ENCODE measurements at regions not wholly inside any gene's neighbourhood (a gene's known extent, or its start where the extent isn't known, plus 50 kb on each side); places are given as distances from the start of the nearest gene placed in this dataset.

DNA sequence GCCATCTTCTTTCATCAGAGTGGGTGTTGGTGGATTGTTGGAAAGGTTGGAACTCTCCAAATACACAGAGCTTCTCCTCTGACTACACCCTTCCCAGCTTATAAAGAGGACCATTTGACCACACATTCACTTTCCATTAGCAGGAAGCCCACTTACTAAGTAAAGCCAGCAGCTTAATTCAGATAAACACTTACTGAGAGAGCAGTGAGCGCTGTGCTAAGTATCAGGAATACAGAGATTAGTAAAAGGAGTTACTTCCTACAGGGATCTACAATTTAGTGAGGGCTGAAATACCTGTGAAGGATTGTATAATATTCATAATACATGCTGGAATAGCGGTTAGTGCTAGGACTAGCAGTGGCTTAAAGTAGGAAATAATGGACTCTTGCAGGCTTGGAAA is 343.0 kb downstream of the NYAP2 start:
- Histone ChIP-seq H3K9ac (ENCODE audit: low read depth in 1 of 2, low read length in 2 of 2) (no peak overlapping the region), H3K9me3 (ENCODE audit: control insufficient read depth in 4 of 4, low read length in 3 of 4) (no peaks in the 10 kb centered on the region), H3K36me3 (ENCODE audit: control insufficient read depth in 4 of 4, insufficient read depth in 3 of 4, low read depth in 1 of 4, low read length in 3 of 4) (no peaks in the 10 kb centered on the region), H3K4me3 (ENCODE audit: low read depth in 1 of 3, low read length in 3 of 3) (no peak overlapping the region), H3K4me1 (ENCODE audit: control insufficient read depth in 4 of 4, insufficient read depth in 4 of 4, low read length in 3 of 4) (no peaks in the 10 kb centered on the region), H3K27me3 (ENCODE audit: control insufficient read depth in 4 of 4, insufficient read depth in 4 of 4, low read length in 3 of 4) (no peaks in the 10 kb centered on the region), H3K27ac (ENCODE audit: low read depth in 1 of 2, low read length in 2 of 2) (no peak overlapping the region)
- no peak for DNase-seq (ENCODE audit: low spot score)
- TF ChIP-seq EGR1 (IDR thresholded peaks at IDR 0.05; ENCODE audit: low read depth in 2 of 2) = no peak
- WGBS = 90% methylated on average over 2 of the region's 2 CpGs

DNA sequence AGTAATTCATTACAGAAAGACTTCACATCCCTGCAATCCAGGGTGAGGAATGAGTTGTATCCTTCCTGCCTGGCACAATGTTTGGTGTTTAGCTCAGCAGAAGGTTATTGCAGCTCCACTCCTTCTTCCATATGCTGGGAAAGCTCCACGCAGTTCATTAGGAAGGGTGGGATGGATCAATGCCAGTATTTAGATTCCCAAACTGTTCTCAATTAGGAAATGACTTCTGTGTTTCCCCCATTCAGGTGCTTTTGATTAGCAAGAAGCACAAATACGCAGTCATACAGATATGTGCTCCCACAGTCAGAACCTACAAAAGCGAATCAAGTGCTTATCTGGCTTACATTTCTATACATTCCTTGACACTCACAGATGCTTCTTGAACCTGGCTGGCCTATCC is 340.6 kb downstream of the NYAP2 start:
- H3K9ac ChIP-seq (ENCODE audit: low read depth in 1 of 2, low read length in 2 of 2) = no peak overlapping the region
- DNase-seq (ENCODE audit: low spot score) = no peak
- no peaks in the 10 kb centered on the region for H3K4me1 ChIP-seq (ENCODE audit: control insufficient read depth in 4 of 4, insufficient read depth in 4 of 4, low read length in 3 of 4)
- H3K27me3 ChIP-seq (ENCODE audit: control insufficient read depth in 4 of 4, insufficient read depth in 4 of 4, low read length in 3 of 4) = peaks cover 0 to under 1% (median 0%) of the 10 kb centered on the region in 4 donors
- 85% methylated on average over 3 of the region's 3 CpGs for WGBS
- no peak overlapping the region for H3K4me3 ChIP-seq (ENCODE audit: low read depth in 1 of 3, low read length in 3 of 3)
- TF ChIP-seq TAF1 (conservative IDR thresholded peaks at IDR 0.05) (no peak), HNF4G (IDR thresholded peaks at IDR 0.05) (no peak), REST (IDR thresholded peaks at IDR 0.05) (no peak), SP1 (IDR thresholded peaks at IDR 0.05) (no peak)
- H3K27ac ChIP-seq (ENCODE audit: low read depth in 1 of 2, low read length in 2 of 2) = no peak overlapping the region
- H3K36me3 ChIP-seq (ENCODE audit: control insufficient read depth in 4 of 4, insufficient read depth in 3 of 4, low read depth in 1 of 4, low read length in 3 of 4) = no peaks in the 10 kb centered on the region
- H3K9me3 ChIP-seq (ENCODE audit: control insufficient read depth in 4 of 4, low read length in 3 of 4) = no peaks in the 10 kb centered on the region

GRCh38 chr2:225739328-225739727 is 339.8 kb downstream of the NYAP2 start:
- Histone ChIP-seq H3K27me3 (ENCODE audit: control insufficient read depth in 4 of 4, insufficient read depth in 4 of 4, low read length in 3 of 4) (peaks cover 0 to 5% (median 0%) of the 10 kb centered on the region in 4 donors), H3K4me1 (ENCODE audit: control insufficient read depth in 4 of 4, insufficient read depth in 4 of 4, low read length in 3 of 4) (no peaks in the 10 kb centered on the region), H3K9me3 (ENCODE audit: control insufficient read depth in 4 of 4, low read length in 3 of 4) (no peaks in the 10 kb centered on the region), H3K27ac (ENCODE audit: low read depth in 1 of 2, low read length in 2 of 2) (no peak overlapping the region), H3K9ac (ENCODE audit: low read depth in 1 of 2, low read length in 2 of 2) (no peak overlapping the region), H3K4me3 (ENCODE audit: low read depth in 1 of 3, low read length in 3 of 3) (no peak overlapping the region), H3K36me3 (ENCODE audit: control insufficient read depth in 4 of 4, insufficient read depth in 3 of 4, low read depth in 1 of 4, low read length in 3 of 4) (no peaks in the 10 kb centered on the region)
- no peak for TF ChIP-seq REST (IDR thresholded peaks at IDR 0.05)
- TF ChIP-seq EGR1 (IDR thresholded peaks at IDR 0.05; ENCODE audit: low read depth in 2 of 2) = no peak
- DNase-seq (ENCODE audit: low spot score) = no peak
- 89% methylated on average over 2 of the region's 2 CpGs for WGBS

DNA sequence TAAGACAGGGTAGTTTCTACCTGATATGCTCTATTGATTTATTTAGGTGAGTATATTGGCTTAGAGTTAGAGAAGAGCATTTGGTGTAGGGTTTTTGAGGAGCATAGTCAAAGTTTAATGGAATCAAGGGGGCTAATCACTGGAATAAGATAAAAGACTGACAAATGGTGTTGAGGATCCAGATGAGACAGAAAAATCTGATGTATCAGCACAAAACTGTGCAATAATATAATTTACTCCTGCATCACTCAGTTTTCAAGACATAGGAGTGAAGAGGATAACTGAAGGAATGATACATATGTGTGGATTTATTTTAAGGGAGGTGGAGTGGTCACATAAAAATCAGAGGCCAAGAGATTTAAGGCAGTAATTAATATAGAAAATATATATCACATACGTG is 339.2 kb downstream of the NYAP2 start:
- Histone ChIP-seq H3K9me3 (ENCODE audit: control insufficient read depth in 4 of 4, low read length in 3 of 4) (no peaks in the 10 kb centered on the region), H3K27me3 (ENCODE audit: control insufficient read depth in 4 of 4, insufficient read depth in 4 of 4, low read length in 3 of 4) (peaks cover 0 to 5% (median 0%) of the 10 kb centered on the region in 4 donors), H3K27ac (ENCODE audit: low read depth in 1 of 2, low read length in 2 of 2) (no peak overlapping the region), H3K36me3 (ENCODE audit: control insufficient read depth in 4 of 4, insufficient read depth in 3 of 4, low read depth in 1 of 4, low read length in 3 of 4) (no peaks in the 10 kb centered on the region), H3K4me1 (ENCODE audit: control insufficient read depth in 4 of 4, insufficient read depth in 4 of 4, low read length in 3 of 4) (no peaks in the 10 kb centered on the region), H3K4me3 (ENCODE audit: low read depth in 1 of 3, low read length in 3 of 3) (no peak overlapping the region), H3K9ac (ENCODE audit: low read depth in 1 of 2, low read length in 2 of 2) (no peak overlapping the region)
- DNase-seq (ENCODE audit: low spot score) = no peak
- TF ChIP-seq JUND (IDR thresholded peaks at IDR 0.05) (no peak), HNF4A (conservative IDR thresholded peaks at IDR 0.05) (no peak), ZBTB33 (IDR thresholded peaks at IDR 0.05) (no peak), FOXA1 (IDR thresholded peaks at IDR 0.05) (no peak), NR2F2 (IDR thresholded peaks at IDR 0.05) (no peak), SP1 (IDR thresholded peaks at IDR 0.05) (no peak), RAD21 (IDR thresholded peaks at IDR 0.05) (no peak)
- 81% methylated on average over 1 of the region's 1 CpG for WGBS

Data from liver (tissue), 7 donors.